ENCODE measurements at regions not wholly inside any gene's neighbourhood (a gene's known extent, or its start where the extent isn't known, plus 50 kb on each side); places are given as distances from the start of the nearest gene placed in this dataset.
"Not testable (repeated sequence)": the region's sequence is repeated elsewhere in the genome, so short reads cannot be mapped to it uniquely, and the experiment has no call there.

- DNase-seq (ENCODE audit: low spot score): no peak
Measured at GRCh38 chr5:100694100-100694499, 158.9 kb downstream of the FAM174A start.

DNA sequence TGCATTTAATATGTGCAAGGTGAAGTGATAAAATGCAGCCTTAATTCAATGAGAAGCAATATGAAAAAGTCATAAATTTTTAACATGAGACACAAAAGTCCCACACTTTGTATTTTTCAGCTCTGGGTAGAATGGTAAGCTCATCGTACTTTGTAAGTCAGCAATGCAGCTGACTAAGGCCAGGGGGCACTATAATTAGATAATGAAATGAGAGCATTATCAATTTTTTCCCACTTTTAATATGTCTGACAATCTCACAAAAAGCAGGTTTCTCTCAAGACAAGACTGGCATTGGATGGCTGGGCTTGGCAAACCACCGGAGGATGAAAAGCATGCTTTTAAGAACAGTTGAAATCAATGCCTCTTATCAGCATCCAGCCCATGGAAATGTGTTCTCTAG is 162.8 kb downstream of the FAM174A start:
- no peak for DNase-seq (ENCODE audit: low spot score)

DNA sequence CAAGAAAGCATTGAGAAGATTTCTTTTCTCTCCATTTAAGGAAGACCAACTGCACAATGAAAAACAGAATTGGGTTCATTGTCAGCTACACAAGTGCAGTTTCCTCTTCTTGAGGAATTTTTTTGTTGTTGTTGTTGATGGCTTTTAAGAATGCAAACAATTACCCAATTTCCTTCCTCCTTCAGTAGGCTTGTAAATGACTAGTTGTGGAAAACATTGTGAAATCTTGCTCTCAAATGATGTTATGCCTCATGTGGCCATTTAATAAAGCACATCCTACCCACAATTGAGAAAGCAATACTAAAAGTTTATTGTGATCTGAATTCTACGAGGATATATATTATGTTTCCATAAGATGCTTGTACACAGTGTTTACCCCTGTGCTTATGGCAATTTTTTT is 171.6 kb downstream of the FAM174A start:
- peak; percentile 24 for DNase-seq (ENCODE audit: low spot score)

GRCh38 chr5:100708645-100709171 is 173.5 kb downstream of the FAM174A start:
- DNase-seq (ENCODE audit: low spot score): no peak

DNA sequence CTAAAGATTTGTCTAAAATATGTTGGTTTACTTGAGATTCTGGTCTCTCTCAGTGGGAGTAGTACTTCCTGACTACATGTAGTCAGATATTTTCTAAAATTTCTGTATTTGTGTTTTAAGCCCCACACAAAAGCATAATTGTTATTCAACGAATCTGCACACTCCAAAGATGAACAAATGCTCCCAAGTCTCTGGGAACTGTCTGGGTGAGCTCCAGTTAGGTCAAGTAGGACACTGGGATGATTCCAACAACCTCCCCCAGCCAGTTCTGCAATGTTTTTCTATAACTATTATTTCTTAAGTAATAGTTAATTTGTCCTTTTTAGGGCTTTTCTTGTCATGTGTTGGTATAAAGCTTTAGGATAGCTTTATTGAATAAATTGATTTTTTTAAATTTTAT is 174.6 kb downstream of the FAM174A start:
- no peak for DNase-seq (ENCODE audit: low spot score)

GRCh38 chr5:100714780-100715179 is 179.6 kb downstream of the FAM174A start:
- not testable (repeated sequence) for DNase-seq (ENCODE audit: low spot score)

- DNase-seq (ENCODE audit: low spot score): no peak
Measured at GRCh38 chr5:100722657-100723056, 180.4 kb downstream of the ST8SIA4 start.

- no peak for DNase-seq (ENCODE audit: low spot score)
Measured at GRCh38 chr5:100723229-100723628, 179.9 kb downstream of the ST8SIA4 start.

DNA sequence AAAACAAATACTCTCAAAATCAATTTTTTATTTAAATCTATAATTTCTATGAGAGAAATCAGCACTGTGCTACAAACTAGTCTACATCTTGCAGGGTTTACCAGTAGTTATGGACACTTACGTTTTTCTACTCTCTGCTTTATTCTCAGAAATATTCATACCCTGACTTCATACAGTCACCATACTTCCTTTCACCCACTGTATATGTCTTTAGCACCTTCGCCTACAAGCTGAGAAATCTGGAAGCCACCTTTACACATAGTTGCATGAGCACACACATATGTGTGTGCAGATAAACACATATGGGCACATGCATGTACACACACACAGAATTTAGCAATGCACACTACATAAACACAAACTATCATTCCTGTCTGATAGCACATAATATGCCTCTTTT is 177.0 kb downstream of the ST8SIA4 start:
- no peak for DNase-seq (ENCODE audit: low spot score)

- peak; percentile 5 for DNase-seq (ENCODE audit: low spot score)
Measured at GRCh38 chr5:100731768-100732167, 171.3 kb downstream of the ST8SIA4 start.

GRCh38 chr5:100746730-100747129 is 156.4 kb downstream of the ST8SIA4 start:
- DNase-seq (ENCODE audit: low spot score): no peak

DNA sequence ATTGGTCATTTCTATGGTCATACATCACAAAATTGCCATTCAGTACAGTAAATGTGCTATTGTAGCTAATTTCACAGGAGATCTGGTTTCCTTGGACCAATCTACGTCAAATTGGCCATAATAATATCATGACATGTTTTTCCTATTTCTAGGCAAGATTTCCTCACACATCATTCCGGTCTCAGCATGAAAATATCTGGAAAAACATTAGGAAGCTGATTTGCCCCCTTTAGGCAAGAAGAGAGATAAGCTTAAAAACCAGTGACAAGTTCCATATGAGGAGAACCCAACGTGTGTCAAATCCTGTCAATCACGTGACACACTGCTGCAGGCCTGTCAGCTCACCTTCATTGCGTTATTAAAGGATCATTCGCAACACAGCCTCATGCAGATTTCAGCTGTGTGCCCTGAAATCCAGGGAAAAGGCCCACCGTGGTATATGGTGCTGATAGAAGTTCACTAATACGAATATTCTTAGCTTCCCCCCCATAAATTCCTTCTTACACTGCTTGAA is 153.3 kb downstream of the ST8SIA4 start:
- DNase-seq (ENCODE audit: low spot score): no peak

DNA sequence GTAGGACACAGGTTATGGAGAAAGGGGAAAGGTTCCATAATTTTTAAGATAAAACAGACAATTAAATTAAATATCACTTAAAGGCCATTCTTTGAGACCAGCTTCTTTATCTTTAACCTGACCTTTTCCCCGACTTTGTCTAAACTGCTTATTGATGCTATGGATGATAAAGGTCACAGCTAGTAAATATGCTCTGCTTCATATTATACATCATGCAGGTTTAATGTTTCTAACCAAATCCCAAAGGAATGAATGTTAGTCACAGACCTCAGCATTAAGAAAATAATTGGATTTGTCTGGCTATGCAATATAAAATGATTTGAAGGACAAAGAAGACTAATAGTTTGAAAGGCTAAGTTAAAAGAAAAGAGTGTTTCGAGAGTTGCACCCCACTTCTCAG is 147.6 kb downstream of the ST8SIA4 start:
- DNase-seq (ENCODE audit: low spot score): no peak

All from umbilical cord (tissue), 1 donor.